GM13976 (cell line): ENCODE measurements at regions not wholly inside any gene's neighbourhood (a gene's known extent, or its start where the extent isn't known, plus 50 kb on each side); places are given as distances from the start of the nearest gene placed in this dataset.

Experiments
- DNase-seq: peaks from one replicate; pipeline ENCODE4 v3.0.0; 2012; ENCODE audit warnings: low spot score
- in situ Hi-C: fragments of 300-500 bp; cut with MboI; formaldehyde crosslinking; loops from one replicate; pipeline ENCODE4 v1.12.0; 2022; ENCODE audit warnings: low sequenced_read_pairs, mixed read lengths, inconsistent platforms; ENCODE audit not compliant: unreplicated experiment
- TF ChIP-seq, protein P1 (sequence below): IDR thresholded peaks from 2 replicates; pipeline ENCODE4 v1.5.1; 2012; ENCODE audit warnings: borderline replicate concordance, mild to moderate bottlenecking; ENCODE audit not compliant: insufficient read depth; ENCODE audit errors: extremely low read depth, missing control alignments, control extremely low read depth

DNA sequence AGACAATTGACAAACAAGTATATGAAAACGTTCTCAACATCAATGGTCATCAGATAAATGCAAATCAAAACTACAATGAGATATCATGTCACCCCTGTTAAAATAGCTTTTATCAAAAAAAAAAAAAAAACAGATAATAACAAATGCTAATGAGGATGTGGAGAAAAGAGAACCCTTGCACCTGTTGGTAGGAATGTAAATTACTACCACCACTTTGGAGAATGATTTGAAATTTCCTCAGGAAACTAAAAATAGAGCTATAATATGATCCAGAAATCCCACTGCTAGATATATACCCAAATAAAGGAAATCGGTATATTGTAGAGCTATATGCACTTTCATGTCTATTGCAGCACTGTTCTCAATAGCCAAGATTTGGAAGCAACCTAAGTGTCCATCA lies 470.6 kb upstream of the FSTL5 start:
- no peak for DNase-seq
- TF ChIP-seq, protein P1, sequence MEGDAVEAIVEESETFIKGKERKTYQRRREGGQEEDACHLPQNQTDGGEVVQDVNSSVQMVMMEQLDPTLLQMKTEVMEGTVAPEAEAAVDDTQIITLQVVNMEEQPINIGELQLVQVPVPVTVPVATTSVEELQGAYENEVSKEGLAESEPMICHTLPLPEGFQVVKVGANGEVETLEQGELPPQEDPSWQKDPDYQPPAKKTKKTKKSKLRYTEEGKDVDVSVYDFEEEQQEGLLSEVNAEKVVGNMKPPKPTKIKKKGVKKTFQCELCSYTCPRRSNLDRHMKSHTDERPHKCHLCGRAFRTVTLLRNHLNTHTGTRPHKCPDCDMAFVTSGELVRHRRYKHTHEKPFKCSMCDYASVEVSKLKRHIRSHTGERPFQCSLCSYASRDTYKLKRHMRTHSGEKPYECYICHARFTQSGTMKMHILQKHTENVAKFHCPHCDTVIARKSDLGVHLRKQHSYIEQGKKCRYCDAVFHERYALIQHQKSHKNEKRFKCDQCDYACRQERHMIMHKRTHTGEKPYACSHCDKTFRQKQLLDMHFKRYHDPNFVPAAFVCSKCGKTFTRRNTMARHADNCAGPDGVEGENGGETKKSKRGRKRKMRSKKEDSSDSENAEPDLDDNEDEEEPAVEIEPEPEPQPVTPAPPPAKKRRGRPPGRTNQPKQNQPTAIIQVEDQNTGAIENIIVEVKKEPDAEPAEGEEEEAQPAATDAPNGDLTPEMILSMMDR: no peak
- in situ Hi-C loops: no loop called here

DNA sequence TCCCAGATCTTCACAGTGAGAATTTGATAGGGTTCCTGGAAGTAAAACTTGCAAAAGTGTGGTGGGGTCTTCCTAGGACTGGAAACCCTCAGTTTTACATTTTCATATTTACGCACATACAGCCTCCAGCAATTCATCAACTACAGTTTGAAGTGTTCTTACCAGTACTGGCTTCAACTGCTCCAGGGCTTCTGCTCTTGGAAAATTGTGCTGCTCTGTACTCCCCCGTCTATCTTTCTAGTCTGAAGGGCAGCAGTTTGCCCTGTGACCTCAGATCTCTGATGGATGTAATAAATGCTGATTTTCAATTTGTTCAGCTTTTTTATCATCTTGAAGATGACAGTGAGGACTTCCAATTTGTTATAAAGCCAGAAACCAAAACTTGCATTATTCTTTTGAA lies 458.9 kb upstream of the FSTL5 start:
- TF ChIP-seq, protein P1: no peak
- in situ Hi-C loops: no loop called here
- no peak for DNase-seq

DNA sequence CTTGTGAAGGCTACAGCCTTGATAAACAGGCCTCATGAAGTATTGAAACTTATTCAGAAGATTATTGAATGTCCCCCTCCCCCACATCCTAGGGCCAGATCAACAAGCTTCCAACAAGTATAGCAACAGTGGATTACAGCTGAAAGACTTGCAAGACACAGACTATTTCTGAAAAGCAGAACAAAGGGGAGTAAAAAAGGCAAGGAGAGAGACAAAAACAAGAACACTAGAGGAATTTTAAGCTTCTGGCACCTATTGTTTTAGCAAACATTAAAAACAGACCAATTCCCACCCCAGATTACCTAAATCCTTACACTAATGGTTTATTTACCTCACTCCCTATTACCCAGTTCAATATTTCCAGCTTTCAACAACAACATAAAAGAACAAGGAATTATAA lies 446.3 kb upstream of the FSTL5 start:
- in situ Hi-C loops: no loop called here
- no peak for DNase-seq
- TF ChIP-seq, protein P1: no peak

DNA sequence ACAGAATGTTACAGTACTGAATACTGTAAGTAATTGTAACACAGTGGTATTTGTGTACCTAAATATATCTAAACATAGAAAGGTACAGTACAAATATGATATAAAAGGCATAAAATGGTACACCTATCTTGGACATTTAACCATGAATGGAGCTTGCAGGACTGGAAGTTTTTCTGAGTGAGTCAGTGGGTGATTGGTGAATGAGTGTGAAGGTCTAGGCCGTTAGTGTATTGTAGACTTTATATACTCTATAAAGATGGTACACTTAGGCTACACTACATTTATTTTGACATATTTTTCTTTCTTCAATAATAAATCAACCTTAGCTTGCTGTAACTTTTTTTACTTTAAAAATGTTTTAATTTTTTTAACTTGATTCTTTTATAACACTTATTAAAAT lies 422.5 kb upstream of the FSTL5 start:
- in situ Hi-C loops: no loop called here
- DNase-seq: no peak
- TF ChIP-seq, protein P1: no peak

DNA sequence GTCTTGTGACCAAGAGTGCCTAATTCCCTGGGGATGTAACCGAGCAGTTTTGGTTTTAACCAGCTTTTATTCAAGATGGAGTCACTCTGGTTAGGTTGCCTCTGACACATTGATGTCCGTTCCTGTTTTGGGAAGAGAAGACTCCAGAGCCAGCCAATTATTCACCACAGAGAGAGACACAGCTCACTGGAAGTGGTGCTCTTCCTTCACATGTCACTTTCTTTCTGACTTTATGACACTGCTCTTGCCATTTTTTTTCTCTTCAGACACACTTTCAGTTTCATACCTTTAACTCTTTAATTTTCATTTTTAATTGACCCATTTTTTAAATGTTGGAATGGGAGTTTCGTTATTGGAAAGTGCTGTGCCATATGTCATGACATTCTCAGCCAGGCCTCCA lies 418.4 kb upstream of the FSTL5 start:
- in situ Hi-C loops: no loop called here
- DNase-seq: no peak
- TF ChIP-seq, protein P1: no peak

DNA sequence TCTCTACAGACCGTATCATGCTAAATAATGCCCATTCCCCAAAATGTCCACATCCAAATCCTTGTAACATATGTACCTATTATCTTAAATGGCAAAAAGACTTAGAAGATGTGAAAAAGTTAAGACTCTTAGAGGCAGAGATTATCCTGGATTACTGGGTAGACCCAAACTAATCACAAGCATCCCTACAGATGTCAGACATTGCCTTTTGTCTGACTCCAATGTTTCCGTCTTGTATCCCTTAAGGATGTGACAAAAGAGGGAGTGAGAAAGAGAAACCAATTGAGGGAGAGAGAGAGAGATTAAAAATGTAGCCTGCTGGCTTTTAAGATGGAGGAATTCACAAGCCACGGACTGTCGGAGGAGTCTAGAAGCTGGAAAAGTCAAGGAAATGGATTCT lies 401.9 kb upstream of the FSTL5 start:
- TF ChIP-seq, protein P1: no peak
- in situ Hi-C loops: no loop called here
- DNase-seq: no peak

DNA sequence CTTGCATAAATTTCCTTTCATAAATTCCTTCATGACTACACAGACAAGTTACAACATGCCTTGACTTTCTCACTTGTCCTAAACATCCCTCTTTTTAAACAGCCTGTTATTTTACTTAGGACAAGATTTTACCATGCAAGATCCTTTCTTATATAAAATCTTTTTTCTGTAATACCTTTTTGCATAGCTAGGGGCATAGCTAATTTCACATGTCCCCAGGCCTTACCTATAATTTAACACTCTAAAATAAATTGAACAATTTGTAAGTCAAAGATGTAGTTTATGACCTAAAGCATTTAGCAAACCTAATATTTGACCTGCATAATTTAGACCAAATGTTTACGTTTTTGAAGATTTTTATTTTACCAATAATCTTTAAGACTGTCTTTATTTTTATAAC lies 396.3 kb upstream of the FSTL5 start:
- no peak for DNase-seq
- in situ Hi-C loops: no loop called here
- TF ChIP-seq, protein P1: no peak
